OCI-LY3 (cell line): ENCODE measurements at regions not wholly inside any gene's neighbourhood (a gene's known extent, or its start where the extent isn't known, plus 50 kb on each side); places are given as distances from the start of the nearest gene placed in this dataset.

ENCODE experiments used
- EZH2phosphoT487 ChIP-seq: fragments of 200-600 bp; shearing (Covaris generic); IDR thresholded peaks from 2 replicates; pipeline ENCODE4 v1.6.1; 2018; ENCODE audit warnings: antibody characterized with exemption, mixed run types, low read depth
- TF ChIP-seq, protein P1 (sequence below): fragments of 200-600, 300-600 bp; sonication (generic); IDR thresholded peaks from 2 replicates; pipeline ENCODE4 v1.5.1; 2014; ENCODE audit warnings: antibody characterized with exemption, low read length, low read depth

DNA sequence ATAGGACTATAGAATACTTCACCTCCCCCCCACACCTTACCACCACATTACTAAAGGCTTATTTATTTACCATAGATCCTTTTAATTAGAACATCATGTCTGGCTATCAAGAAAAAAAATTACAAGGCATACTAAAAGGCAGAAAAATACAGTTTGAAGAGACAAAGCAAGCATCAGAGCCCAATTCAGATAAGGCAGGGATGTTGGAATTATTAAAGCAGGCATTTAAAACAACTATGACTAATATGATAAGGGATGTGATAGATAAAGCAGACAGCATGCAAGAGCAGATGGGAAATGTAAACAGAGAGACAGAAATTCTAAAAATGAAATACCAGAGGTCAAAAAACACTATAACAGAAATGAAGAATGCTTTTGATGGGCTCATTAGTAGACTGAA is 55.4 kb upstream of the SMIM21 start:
- TF ChIP-seq, protein P1, sequence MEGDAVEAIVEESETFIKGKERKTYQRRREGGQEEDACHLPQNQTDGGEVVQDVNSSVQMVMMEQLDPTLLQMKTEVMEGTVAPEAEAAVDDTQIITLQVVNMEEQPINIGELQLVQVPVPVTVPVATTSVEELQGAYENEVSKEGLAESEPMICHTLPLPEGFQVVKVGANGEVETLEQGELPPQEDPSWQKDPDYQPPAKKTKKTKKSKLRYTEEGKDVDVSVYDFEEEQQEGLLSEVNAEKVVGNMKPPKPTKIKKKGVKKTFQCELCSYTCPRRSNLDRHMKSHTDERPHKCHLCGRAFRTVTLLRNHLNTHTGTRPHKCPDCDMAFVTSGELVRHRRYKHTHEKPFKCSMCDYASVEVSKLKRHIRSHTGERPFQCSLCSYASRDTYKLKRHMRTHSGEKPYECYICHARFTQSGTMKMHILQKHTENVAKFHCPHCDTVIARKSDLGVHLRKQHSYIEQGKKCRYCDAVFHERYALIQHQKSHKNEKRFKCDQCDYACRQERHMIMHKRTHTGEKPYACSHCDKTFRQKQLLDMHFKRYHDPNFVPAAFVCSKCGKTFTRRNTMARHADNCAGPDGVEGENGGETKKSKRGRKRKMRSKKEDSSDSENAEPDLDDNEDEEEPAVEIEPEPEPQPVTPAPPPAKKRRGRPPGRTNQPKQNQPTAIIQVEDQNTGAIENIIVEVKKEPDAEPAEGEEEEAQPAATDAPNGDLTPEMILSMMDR, result no peak
- TF ChIP-seq EZH2phosphoT487, result no peak
